Neural progenitor cell (in vitro differentiated cells): ENCODE measurements at regions not wholly inside any gene's neighbourhood (a gene's known extent, or its start where the extent isn't known, plus 50 kb on each side); places are given as distances from the start of the nearest gene placed in this dataset.

Experiments
- EZH2 ChIP-seq: fragments of 200-600 bp; sonication (generic); IDR thresholded peaks from 2 replicates; pipeline ENCODE4 v1.6.1; 2017; ENCODE audit warnings: antibody characterized with exemption, mild to moderate bottlenecking, moderate library complexity
- EZH2phosphoT487 ChIP-seq: fragments of 200-600 bp; sonication (generic); IDR thresholded peaks from 2 replicates; pipeline ENCODE4 v1.6.1; 2017; ENCODE audit warnings: antibody characterized with exemption
- TF ChIP-seq, protein P1 (sequence below): fragments of 200-600 bp; sonication (generic); IDR thresholded peaks from 2 replicates; pipeline ENCODE4 v1.5.1; 2017; ENCODE audit warnings: antibody characterized with exemption, mild to moderate bottlenecking

DNA sequence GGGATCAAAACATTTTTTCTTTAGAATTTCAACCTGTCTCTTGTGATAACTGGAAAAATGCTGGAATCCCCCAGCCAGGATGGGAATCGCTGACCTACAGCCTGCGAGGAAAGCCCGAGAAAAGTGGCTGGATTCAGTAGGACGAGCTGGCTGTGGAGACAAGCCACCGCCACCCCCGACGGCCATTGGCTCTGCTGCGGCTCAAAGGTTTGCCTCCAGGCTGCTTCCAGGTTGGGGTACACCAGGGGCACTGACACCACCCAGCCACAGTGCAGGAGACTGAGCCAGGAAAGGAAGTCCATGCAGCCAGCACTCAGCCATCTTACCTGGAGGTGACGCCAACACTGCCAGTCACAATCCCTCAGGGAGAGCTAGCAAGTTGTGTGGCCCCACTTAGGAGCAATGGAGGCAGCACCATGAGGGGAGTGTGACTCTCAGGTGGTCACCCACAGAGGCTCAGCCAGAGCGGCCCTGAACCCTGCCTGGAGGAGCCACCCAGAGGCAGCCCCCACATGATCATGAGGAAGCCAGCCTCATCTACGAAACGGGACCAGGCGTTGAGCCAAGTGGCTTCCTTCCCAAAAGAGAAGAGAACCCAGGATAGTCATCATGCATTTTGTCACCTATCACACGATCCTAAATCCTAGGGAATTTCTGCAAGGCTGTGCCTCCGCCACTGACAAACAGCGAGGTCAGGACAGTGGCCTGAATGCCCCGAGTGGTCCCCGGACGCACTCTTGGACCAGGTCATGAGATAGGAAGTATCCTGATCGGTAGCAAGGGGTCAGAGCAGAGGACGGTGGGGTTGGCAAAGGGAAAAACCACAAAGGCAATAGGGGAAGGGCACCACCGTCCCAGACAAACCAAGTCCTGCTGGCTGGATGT lies 84.8 kb downstream of the RBFOX3 start:
- TF ChIP-seq, protein P1, sequence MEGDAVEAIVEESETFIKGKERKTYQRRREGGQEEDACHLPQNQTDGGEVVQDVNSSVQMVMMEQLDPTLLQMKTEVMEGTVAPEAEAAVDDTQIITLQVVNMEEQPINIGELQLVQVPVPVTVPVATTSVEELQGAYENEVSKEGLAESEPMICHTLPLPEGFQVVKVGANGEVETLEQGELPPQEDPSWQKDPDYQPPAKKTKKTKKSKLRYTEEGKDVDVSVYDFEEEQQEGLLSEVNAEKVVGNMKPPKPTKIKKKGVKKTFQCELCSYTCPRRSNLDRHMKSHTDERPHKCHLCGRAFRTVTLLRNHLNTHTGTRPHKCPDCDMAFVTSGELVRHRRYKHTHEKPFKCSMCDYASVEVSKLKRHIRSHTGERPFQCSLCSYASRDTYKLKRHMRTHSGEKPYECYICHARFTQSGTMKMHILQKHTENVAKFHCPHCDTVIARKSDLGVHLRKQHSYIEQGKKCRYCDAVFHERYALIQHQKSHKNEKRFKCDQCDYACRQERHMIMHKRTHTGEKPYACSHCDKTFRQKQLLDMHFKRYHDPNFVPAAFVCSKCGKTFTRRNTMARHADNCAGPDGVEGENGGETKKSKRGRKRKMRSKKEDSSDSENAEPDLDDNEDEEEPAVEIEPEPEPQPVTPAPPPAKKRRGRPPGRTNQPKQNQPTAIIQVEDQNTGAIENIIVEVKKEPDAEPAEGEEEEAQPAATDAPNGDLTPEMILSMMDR, result no peak
- no peak for TF ChIP-seq EZH2phosphoT487
- TF ChIP-seq EZH2, result no peak
